Lower leg skin (tissue), 3 donors: ENCODE measurements at regions not wholly inside any gene's neighbourhood (a gene's known extent, or its start where the extent isn't known, plus 50 kb on each side); places are given as distances from the start of the nearest gene placed in this dataset.

Experiments
- POLR2A ChIP-seq, 2 donors: fragments of 450-650 bp; IDR thresholded peaks; one replicate each; pipeline ENCODE4 v1.6.1; 2016 to 2017; ENCODE audit warnings: antibody characterized with exemption in 2 of 2, mild to moderate bottlenecking in 1 of 2, moderate library complexity in 1 of 2
- TF ChIP-seq, protein P1 (sequence below), 3 donors: fragments of 450-650 bp; IDR thresholded peaks; one replicate each; pipeline ENCODE4 v1.5.1; 2016; ENCODE audit warnings: antibody characterized with exemption in 3 of 3, mild to moderate bottlenecking in 3 of 3, moderate library complexity in 2 of 3

DNA sequence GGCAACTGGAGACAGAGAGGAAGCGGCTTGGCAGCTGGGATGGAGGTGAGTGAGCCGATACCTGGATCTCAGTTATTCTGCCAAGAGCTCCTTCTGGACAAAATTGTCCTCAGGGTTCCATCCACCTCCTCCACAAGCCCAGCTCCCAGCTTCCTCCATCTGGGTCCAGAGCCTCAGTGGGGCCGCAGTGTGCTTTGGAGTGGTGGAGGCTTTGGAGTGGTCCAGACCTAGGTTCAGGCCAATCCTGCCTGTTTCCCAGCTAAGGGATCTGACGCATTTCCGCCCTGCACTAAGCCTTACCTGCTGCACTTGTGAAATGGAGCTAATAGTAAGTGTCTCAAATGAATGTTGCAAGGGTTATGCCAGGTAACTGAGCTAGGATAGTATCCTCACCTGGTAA lies 355.7 kb upstream of the SHH start:
- no peak for TF ChIP-seq POLR2A (IDR thresholded peaks at IDR 0.05)
- TF ChIP-seq, protein P1, sequence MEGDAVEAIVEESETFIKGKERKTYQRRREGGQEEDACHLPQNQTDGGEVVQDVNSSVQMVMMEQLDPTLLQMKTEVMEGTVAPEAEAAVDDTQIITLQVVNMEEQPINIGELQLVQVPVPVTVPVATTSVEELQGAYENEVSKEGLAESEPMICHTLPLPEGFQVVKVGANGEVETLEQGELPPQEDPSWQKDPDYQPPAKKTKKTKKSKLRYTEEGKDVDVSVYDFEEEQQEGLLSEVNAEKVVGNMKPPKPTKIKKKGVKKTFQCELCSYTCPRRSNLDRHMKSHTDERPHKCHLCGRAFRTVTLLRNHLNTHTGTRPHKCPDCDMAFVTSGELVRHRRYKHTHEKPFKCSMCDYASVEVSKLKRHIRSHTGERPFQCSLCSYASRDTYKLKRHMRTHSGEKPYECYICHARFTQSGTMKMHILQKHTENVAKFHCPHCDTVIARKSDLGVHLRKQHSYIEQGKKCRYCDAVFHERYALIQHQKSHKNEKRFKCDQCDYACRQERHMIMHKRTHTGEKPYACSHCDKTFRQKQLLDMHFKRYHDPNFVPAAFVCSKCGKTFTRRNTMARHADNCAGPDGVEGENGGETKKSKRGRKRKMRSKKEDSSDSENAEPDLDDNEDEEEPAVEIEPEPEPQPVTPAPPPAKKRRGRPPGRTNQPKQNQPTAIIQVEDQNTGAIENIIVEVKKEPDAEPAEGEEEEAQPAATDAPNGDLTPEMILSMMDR (IDR thresholded peaks at IDR 0.05), result no peak
